SH-SY5Y (cell line): ENCODE measurements at regions not wholly inside any gene's neighbourhood (a gene's known extent, or its start where the extent isn't known, plus 50 kb on each side); places are given as distances from the start of the nearest gene placed in this dataset.

Source experiments
- GATA2 ChIP-seq: IDR thresholded peaks from 2 replicates; pipeline ENCODE4 v1.6.1; 2011; ENCODE audit warnings: mild to moderate bottlenecking, low read depth, low read length
- GATA3 ChIP-seq: IDR thresholded peaks from 2 replicates; pipeline ENCODE4 v1.6.1; 2011; ENCODE audit warnings: low read depth, mild to moderate bottlenecking, low read length, moderate library complexity

- TF ChIP-seq GATA3: no peak
- TF ChIP-seq GATA2: no peak
Observed at GRCh38 chr3:124336067-124336656, 344.2 kb upstream of the ROPN1 start.
